Activated CD4-positive, CD25-positive, alpha-beta regulatory T cell treated with anti-CD3 and anti-CD28 coated beads, Interleukin-2, amount 50 U/mL, for 72 hours (primary cell): ENCODE measurements at regions not wholly inside any gene's neighbourhood (a gene's known extent, or its start where the extent isn't known, plus 50 kb on each side); places are given as distances from the start of the nearest gene placed in this dataset.
A peak's percentile ranks its signal among the peaks of the same experiment; 100 is the strongest.
"Not testable (repeated sequence)": the region's sequence is repeated elsewhere in the genome, so short reads cannot be mapped to it uniquely, and the experiment has no call there.

Experiments used
- DNase-seq: peaks from one replicate; pipeline ENCODE4 v3.0.0; 2021

DNA sequence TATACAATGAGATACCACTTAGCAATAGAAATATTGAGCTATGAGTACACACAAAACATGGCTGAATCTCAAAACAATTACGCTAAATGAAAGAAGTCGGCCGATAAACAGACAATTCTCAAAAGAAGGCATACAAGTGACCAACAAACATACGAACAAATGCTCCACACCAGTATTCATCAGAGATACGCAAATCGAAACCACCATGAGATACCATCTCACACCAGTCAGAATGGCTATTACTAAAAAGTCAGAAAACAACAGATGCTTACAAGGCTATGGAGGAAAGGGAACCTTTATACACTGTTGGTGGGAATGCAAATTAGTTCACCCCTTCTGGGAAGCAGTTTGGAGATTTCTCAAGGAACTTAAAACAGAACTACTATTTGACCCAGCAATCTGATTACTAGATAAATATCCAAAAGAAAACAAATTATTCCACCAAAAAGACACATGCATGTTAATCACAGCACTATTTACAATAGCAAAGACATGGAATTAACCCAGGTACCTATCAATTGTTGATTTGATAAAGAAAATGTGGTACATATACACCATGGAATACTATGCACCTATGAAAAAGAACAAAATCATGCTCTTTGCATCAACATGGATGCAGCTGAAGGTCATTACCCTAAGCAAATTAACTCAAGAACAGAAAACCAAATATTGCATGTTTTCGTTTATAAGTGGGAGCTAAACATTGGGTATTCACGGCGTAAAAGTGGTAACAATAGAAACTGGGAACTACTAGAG, 90.9 kb upstream of the GRAMD1B start:
- DNase-seq = no peak

DNA sequence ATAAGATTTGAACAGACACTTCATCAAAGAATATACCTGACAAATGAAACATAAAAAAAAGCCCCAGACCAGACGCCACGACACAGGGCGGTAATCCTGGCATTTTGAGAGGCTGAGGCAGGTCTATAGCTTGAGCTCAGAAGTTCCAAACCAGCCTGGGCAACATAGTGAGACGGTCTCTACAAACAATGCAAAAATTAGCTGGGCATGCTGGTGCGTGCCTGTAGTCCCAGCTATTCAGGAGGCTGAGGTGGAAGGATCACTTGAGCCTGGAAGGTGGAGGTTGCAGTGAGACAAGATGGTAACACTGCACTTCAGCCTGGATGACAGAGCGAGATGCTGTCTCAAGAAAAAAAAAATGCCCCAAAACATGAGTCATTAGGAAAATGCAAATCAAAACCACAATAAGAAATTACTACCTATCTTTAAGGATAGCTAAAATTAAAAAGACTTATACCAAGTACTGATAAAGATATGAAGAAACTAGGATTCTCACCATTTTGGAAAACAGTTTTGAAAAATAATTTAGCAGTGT, 91.7 kb upstream of the GRAMD1B start:
- no peak for DNase-seq

DNA sequence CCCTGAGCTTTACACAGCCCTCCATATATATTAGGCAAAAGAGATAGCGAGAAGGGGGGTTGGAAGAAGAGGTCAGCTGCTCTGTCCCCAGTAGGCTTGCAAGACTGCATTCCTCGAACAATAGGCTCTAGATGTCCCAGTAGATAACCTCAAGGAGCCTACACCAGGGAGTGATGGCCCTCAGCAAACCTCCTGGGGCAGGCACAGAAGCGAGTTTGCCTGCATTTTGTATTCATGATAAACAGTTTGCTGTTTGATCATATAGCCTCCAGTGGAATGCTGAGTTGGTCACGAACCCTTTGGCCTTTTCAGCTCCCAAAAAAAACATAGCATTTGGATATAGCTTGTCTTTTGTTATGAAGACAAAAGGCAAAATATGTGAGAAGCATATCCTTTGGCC, 95.1 kb upstream of the GRAMD1B start:
- DNase-seq = no peak

- not testable (repeated sequence) for DNase-seq
These were observed 97.5 kb upstream of the GRAMD1B start for GRCh38 chr11:123332577-123332976.

DNA sequence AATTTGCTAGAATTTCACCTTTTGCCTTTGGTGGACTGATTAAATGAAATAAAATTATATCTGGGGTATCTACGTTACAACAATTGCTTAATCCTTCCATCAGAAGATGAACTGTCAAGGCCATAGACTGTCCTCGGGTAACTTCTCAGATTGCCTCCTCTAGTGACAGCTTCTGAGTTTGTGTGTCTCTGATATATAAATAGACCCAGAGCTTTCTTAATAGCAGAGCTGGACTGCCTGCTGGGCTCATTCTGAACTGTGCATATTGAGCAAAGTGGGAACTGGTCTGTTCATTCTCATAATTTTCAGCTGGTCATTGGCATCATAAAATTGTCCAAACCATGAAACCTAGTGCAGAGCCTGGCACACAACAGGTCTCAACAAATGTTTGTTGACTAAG, 99.1 kb upstream of the GRAMD1B start:
- DNase-seq = no peak

DNA sequence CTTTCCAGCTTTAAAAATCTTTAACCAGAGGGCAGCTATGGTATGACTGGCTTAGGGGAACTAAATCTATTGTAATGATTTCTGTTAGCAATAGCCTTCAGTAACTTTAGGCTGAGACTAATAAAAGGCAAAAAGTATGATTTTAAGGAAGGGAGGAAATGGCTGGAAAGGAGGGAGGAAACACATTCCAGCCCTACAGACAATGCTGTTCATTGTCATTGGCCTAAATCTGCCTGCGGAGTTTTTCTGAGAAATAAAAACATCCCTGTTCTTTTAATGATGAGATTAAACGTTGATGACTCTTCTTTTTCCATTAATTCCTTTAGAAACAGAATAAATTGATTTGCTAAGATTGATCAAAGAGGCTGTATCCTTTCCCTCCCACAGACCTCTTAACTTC, 99.6 kb upstream of the GRAMD1B start:
- DNase-seq = no peak

DNA sequence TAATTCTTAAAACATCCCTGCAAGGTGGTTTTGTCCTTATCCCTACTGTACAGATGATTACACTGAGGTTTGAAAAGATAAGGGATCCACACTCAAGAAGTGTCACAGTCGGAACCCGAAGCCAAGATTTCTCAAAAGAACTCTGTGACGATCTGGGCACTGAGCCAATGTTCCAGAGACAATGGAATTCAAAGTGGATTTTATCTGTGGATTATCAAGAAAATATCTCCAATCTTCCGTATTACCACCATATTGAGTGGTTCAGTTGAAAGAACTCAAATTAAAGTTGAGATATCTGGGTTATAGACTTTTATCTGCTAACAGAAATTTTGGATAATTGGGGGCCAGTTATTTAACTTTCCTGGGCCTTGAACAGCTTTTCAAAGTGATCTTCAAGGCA, 100.0 kb upstream of the GRAMD1B start:
- DNase-seq = no peak

DNA sequence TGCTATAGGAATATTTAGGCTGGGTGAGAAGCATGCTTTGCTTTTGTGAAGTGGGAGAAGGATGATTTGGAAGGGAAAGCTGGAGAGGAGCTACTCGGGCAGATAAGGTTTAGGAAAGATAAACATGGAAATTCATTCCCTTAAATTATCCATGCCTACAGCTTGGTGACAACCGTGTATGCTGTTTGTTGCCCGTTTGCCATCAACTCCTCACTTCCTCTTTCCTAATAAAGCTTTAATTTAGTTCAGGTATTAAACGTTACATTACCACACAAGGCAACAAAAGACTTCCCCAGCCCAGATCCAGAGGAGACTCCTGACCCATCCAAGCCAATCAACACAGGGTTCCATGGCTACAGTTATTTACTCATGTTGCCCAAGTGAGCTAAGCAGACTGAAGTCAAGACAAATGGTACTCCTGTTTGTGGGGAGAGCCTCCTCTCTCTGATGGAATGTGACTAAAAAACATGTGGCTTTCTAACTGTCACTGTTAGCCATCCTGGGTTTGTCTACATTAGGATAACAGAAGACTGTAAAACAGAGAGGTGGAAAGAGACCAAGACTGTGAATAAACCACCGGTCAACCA, 101.7 kb upstream of the GRAMD1B start:
- DNase-seq = no peak

DNA sequence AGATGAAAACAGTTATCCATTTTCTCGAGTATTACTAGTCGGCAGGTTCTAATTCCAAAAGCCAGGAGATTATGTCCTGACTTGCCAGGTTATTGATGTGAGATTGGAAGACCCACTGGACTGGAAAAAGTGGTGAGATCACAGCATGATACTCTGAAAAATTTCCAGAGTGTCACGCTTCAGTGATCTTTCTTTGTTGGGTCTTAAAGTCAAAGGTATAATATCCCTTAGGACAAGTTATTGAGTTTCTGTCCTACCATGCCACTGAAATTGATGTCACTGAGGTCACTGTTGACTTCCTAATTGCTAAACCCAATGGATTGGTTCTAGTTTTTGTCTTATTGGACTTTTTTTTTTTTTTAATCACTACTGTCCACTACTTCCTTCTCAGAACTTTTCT, 104.5 kb upstream of the GRAMD1B start:
- DNase-seq = no peak

GRCh38 chr11:123323568-123323967, 106.5 kb upstream of the GRAMD1B start:
- DNase-seq = no peak

DNA sequence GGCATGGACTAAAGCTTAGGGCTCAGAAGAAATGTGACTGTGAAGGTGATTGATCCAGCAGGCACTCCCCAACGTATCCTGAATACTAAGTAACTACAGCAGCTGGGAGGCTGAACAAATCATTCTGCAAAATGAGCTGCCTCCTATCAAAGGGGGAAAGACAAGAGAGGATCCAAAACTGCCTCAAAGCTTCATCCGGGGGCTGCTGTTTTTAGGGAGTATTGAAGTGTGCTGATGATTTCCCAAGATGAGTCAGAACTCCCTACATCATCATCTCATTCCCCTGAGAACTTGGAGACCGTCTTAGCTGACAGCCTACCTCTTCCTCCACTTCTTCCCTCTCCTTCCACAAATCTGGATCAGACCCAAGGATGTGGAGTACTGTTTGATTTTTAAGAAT, 108.4 kb upstream of the GRAMD1B start:
- no peak for DNase-seq

- no peak for DNase-seq
These were observed 111.4 kb upstream of the GRAMD1B start for GRCh38 chr11:123318623-123319022.

DNA sequence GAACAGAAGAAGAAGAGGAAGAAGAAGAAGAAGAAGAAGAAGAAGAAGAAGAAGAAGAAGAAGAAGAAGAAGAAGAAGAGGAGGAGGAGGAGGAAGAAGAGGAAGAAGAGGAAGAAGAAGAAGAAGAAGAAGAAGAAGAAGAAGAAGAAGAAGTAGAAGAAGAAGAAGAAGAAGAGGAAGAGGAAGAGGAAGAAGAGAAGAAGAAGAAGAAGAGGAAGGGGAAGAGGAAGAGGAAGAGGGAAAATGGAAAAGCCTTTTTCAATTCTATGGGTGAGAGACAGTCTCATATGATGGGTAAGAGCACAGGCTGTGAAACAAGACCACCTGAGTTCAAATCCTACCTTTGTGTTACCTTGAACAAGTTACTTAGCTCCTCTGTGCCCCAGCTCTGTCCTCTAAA, 111.9 kb upstream of the GRAMD1B start:
- DNase-seq = not testable (repeated sequence)

DNA sequence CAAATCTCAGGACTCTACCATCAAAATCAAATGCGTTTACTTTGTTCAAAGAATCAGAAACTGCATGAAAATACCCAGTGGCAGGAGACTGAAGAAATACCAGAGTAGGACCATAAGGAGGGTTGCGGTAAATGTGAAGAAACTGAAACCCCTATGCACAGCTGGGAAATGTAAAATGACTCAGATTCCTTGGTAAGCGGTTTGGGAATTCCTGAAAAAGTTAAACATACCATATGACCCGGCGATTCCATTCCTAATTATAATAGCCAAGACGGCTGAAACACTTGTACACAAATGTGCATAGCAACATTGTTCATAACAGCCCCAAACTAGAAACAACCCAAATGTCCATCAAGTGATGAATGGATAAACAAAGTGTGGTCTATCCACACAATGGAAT, 114.1 kb upstream of the GRAMD1B start:
- DNase-seq = no peak

GRCh38 chr11:123314972-123315371, 115.1 kb upstream of the GRAMD1B start:
- no peak for DNase-seq

- no peak for DNase-seq
These were observed 116.8 kb upstream of the GRAMD1B start for GRCh38 chr11:123313262-123313661.

GRCh38 chr11:123308077-123308476, 113.0 kb upstream of the CLMP start:
- no peak for DNase-seq

DNA sequence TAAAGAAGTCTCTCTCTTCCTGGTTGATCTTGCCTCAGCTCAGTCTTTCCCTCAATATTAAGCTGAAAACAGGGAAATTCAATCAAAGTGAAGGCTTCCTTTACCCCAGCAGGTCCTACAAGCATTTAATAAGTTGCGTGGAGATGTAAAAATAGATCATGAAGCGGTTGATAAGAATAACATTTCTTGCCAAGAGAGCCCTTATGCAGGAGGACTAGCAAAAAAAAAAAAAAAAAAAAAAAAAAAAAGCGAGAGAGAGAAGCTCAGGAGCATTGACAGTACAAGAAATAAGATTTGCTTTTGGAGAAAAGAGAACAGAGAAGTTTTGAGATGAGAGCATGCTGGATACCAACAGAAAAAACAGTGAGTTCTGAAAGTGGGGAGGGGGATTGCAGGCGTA, 112.2 kb upstream of the CLMP start:
- no peak for DNase-seq

DNA sequence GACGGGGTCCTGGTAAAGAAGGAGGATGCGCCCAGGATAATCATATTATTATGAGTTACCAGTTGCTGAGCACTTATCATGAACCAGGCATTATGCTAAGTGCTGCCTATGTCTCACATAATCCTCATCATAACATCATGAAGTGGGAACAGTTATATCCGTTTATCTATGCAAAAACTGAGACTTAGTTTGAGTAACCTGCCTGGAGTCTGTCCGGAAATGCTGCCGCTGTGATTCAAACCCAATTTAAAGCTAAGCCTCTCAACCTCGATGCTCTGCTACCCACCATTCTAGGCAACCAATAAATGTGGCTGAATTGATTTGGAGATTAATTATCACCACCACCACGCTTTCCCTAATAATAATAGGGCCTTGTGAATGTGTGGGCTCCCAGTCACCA, 111.5 kb upstream of the CLMP start:
- DNase-seq = no peak

- no peak for DNase-seq
These were observed 110.7 kb upstream of the CLMP start for GRCh38 chr11:123305601-123306375.

- DNase-seq = no peak
These were observed 109.9 kb upstream of the CLMP start for GRCh38 chr11:123304828-123305466.

GRCh38 chr11:123303924-123304323, 108.9 kb upstream of the CLMP start:
- DNase-seq = no peak

GRCh38 chr11:123302751-123303195, 107.7 kb upstream of the CLMP start:
- DNase-seq = peak; percentile 33
